GM12875 (cell line): ENCODE measurements at regions not wholly inside any gene's neighbourhood (a gene's known extent, or its start where the extent isn't known, plus 50 kb on each side); places are given as distances from the start of the nearest gene placed in this dataset.

ENCODE experiments used
- H3K4me3 ChIP-seq: one replicate; pipeline ENCODE4 v1.5.1; 2011; ENCODE audit warnings: low read depth, low read length, control low read depth
- CTCF ChIP-seq: IDR thresholded peaks from 2 replicates; pipeline ENCODE4 v1.5.1; 2011; ENCODE audit warnings: low read depth, mild to moderate bottlenecking, control low read depth, inconsistent platforms, low read length, moderate library complexity, borderline replicate concordance; ENCODE audit not compliant: insufficient read depth

GRCh38 chr15:94033014-94033682 lies 198.2 kb upstream of the MCTP2 start:
- H3K4me3 ChIP-seq: no peak overlapping the region
- TF ChIP-seq CTCF: no peak

DNA sequence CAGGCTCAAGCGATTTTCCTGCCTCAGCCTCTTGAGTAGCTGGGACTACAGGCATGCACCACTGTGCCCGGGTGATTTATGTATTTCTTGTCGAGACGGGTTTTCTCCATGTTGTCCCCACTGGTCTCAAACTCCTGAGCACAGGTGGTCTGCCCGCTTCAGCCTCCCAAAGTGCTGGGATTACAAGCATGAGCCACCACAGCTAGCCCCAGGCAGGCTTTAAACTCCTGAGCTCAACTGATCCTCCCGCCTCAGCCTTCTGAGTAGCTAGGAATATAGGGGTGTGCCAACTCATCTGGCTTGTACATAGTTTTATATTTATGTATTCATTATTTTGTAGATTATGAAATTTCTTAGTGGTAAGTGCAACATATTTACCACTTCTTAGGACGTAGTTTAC lies 198.8 kb upstream of the MCTP2 start:
- no peak overlapping the region for H3K4me3 ChIP-seq

GRCh38 chr15:94031072-94031471 lies 200.3 kb upstream of the MCTP2 start:
- TF ChIP-seq CTCF: no peak

More for the DNA sequence above, 198.8 kb upstream of the MCTP2 start:
- no peak for TF ChIP-seq CTCF

DNA sequence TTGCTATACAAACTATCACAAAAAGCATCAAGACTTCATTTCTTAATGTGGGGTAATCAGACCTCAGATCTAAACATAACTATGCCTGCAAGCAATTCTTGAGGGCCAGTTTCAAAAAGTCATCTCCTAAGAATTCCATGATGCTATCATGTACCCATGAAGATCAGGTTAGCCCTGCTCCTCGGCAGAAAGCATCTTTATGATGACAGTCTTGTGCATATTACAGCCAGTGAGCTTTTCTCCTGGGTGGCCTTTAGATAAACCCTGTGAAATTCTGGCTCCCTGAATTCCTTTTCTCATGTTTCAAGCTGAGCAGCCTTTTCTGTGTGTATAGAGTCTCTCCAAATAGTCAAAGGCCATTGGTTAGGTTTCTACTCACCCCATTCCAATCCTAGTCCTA lies 201.9 kb upstream of the MCTP2 start:
- TF ChIP-seq CTCF: no peak

More at GRCh38 chr15:94031072-94031471, 200.3 kb upstream of the MCTP2 start:
- no peak overlapping the region for H3K4me3 ChIP-seq

GRCh38 chr15:94028809-94029208 lies 202.6 kb upstream of the MCTP2 start:
- no peak overlapping the region for H3K4me3 ChIP-seq
- TF ChIP-seq CTCF: no peak

More for the DNA sequence above, 201.9 kb upstream of the MCTP2 start:
- H3K4me3 ChIP-seq: no peak overlapping the region

DNA sequence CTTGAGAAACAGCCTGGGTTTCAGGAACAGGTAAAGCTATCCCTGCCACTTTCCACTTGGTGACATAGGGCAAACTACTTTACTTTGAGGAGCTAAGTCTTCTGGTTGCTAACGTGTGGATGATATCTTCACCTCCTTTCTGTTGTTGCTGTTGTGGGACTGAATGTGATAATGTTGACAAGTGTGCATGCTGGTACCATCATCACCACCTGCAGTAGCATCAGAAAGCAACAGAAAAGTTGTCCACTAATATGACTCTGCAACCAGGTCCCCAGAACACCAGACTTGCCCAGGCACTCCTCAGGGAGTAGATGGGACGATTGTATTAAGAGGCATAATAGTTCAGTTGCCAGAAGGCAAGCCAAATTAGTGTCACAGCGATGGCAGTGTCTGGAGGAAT lies 203.2 kb upstream of the MCTP2 start:
- TF ChIP-seq CTCF: no peak
- H3K4me3 ChIP-seq: no peak overlapping the region

GRCh38 chr15:94027581-94027980 lies 203.8 kb upstream of the MCTP2 start:
- H3K4me3 ChIP-seq: no peak overlapping the region
- TF ChIP-seq CTCF: no peak
